ENCODE measurements at regions not wholly inside any gene's neighbourhood (a gene's known extent, or its start where the extent isn't known, plus 50 kb on each side); places are given as distances from the start of the nearest gene placed in this dataset.

- Histone ChIP-seq H3K9me3 (no peaks in the 10 kb centered on the region), H3K4me3 (ENCODE audit: low read depth, low read length) (no peak overlapping the region), H3K4me1 (peaks cover 19% of the 10 kb centered on the region), H3K36me3 (no peaks in the 10 kb centered on the region), H3K27me3 (no peaks in the 10 kb centered on the region)
- no peak for TF ChIP-seq CTCF (IDR thresholded peaks at IDR 0.05; ENCODE audit: low read depth, low read length)
- DNase-seq, result no peak
These were observed 149.8 kb downstream of the DLEU7 start for GRCh38 chr13:50693727-50694126.

- Histone ChIP-seq H3K27me3 (no peaks in the 10 kb centered on the region), H3K36me3 (no peaks in the 10 kb centered on the region), H3K9me3 (no peaks in the 10 kb centered on the region), H3K4me3 (ENCODE audit: low read depth, low read length) (no peak overlapping the region), H3K4me1 (peaks cover 27% of the 10 kb centered on the region)
- no peak for DNase-seq
- TF ChIP-seq CTCF (IDR thresholded peaks at IDR 0.05; ENCODE audit: low read depth, low read length), result no peak
These were observed 145.5 kb downstream of the DLEU7 start for GRCh38 chr13:50697746-50698539.

GRCh38 chr13:50699874-50700663 lies 143.4 kb downstream of the DLEU7 start:
- Histone ChIP-seq H3K4me1 (peaks cover 20% of the 10 kb centered on the region), H3K27me3 (no peaks in the 10 kb centered on the region), H3K9me3 (no peaks in the 10 kb centered on the region), H3K36me3 (no peaks in the 10 kb centered on the region), H3K4me3 (ENCODE audit: low read depth, low read length) (no peak overlapping the region)
- no peak for DNase-seq
- no peak for TF ChIP-seq CTCF (IDR thresholded peaks at IDR 0.05; ENCODE audit: low read depth, low read length)

- Histone ChIP-seq H3K36me3 (no peaks in the 10 kb centered on the region), H3K4me3 (ENCODE audit: low read depth, low read length) (no peak overlapping the region), H3K27me3 (no peaks in the 10 kb centered on the region), H3K9me3 (no peaks in the 10 kb centered on the region), H3K4me1 (peaks cover 20% of the 10 kb centered on the region)
- DNase-seq, result no peak
- TF ChIP-seq CTCF (IDR thresholded peaks at IDR 0.05; ENCODE audit: low read depth, low read length), result no peak
These were observed 142.7 kb downstream of the DLEU7 start for GRCh38 chr13:50700664-50701305.

- H3K36me3 ChIP-seq, result no peaks in the 10 kb centered on the region
- H3K4me1 ChIP-seq, result peaks cover 20% of the 10 kb centered on the region
- H3K9me3 ChIP-seq, result no peaks in the 10 kb centered on the region
- no peak for DNase-seq
- no peak overlapping the region for H3K4me3 ChIP-seq (ENCODE audit: low read depth, low read length)
- H3K27me3 ChIP-seq, result no peaks in the 10 kb centered on the region
- no peak for TF ChIP-seq CTCF (IDR thresholded peaks at IDR 0.05; ENCODE audit: low read depth, low read length)
These were observed 142.0 kb downstream of the DLEU7 start for GRCh38 chr13:50701469-50701868.
